ENCODE measurements at regions not wholly inside any gene's neighbourhood (a gene's known extent, or its start where the extent isn't known, plus 50 kb on each side); places are given as distances from the start of the nearest gene placed in this dataset.

- CTCF ChIA-PET: no interaction called here
- Histone ChIP-seq H2AFZ (replicated peaks; ENCODE audit: low read length, poor library complexity) (no peak overlapping the region), H4K5ac (ENCODE audit: low read depth, low read length) (no peak overlapping the region), H3K56ac (ENCODE audit: extremely low read depth, insufficient read depth, low read length) (no peak overlapping the region), H2BK120ac (ENCODE audit: low read depth, low read length) (no peak overlapping the region), H2BK20ac (ENCODE audit: low read depth, low read length) (no peak overlapping the region), H3K27me3 (ENCODE audit: control insufficient read depth, insufficient read depth, low read length) (no peaks in the 10 kb centered on the region), H3K18ac (ENCODE audit: low read depth, low read length) (no peak overlapping the region), H3K27ac (ENCODE audit: insufficient read depth, low read length) (no peak overlapping the region), H3K79me1 (ENCODE audit: low read depth in 1 of 2, low read length in 2 of 2) (no peaks in the 10 kb centered on the region), H4K91ac (ENCODE audit: insufficient read depth, low read depth, low read length) (no peak overlapping the region), H2BK15ac (ENCODE audit: low read depth, low read length) (no peak overlapping the region), H4K20me1 (ENCODE audit: insufficient read depth, low read length) (no peaks in the 10 kb centered on the region), H3K9me1 (ENCODE audit: insufficient read depth, low read length) (no peaks in the 10 kb centered on the region), H3K14ac (replicated peaks; ENCODE audit: low read depth, low read length) (no peak overlapping the region), H3K4ac (ENCODE audit: low read depth, low read length) (no peak overlapping the region), H3K9ac (ENCODE audit: low read depth, low read length) (no peak overlapping the region), H3K4me1 (ENCODE audit: control insufficient read depth, insufficient read depth, low read length) (no peaks in the 10 kb centered on the region), H3K4me2 (ENCODE audit: low read depth, low read length) (no peak overlapping the region), H3K36me3 (ENCODE audit: control insufficient read depth, insufficient read depth, low read length) (no peaks in the 10 kb centered on the region), H4K8ac (ENCODE audit: low read depth in 2 of 2, low read length in 2 of 2) (no peak overlapping the region), H2AK9ac (replicated peaks; ENCODE audit: low read depth, low read length, poor library complexity) (no peak overlapping the region), H2BK5ac (ENCODE audit: low read depth, low read length, poor library complexity, severe bottlenecking) (no peak overlapping the region), H3K9me3 (ENCODE audit: control insufficient read depth, insufficient read depth, low read length) (peaks cover 9% of the 10 kb centered on the region), H2AK5ac (ENCODE audit: low read depth, low read length) (no peak overlapping the region), H3K23ac (ENCODE audit: low read depth, low read length) (no peak overlapping the region), H3K4me3 (ENCODE audit: insufficient read depth, low read depth, low read length) (no peak overlapping the region)
- dilution Hi-C loops (cut with HindIII; ENCODE audit: low sequenced_read_pairs, unreplicated experiment) (no loop called here), in situ Hi-C loops (cut with MboI; ENCODE audit: low sequenced_read_pairs) (no loop called here), intact Hi-C loops (cut with micrococcal nuclease) (no loop called here)
- DNase-seq: no peak
- POLR2A ChIA-PET (ENCODE audit: unreplicated experiment): no interaction called here
- WGBS, 2 experiments (ENCODE audit: extremely low coverage in 2 of 2, insufficient read length in 1 of 2): no CpG with 5 or more reads among the region's 2 CpGs
- no peak for ATAC-seq (ENCODE audit: low read depth)
- no TSS peak for BruUV-seq (replicated peaks)
- TF ChIP-seq MXI1 (IDR thresholded peaks at IDR 0.05; ENCODE audit: borderline replicate concordance, low read depth, low read length) (no peak), POLR2A (IDR thresholded peaks at IDR 0.05; ENCODE audit: low read depth, low read length) (no peak)
These were observed 117.9 kb downstream of the C6orf118 start for GRCh38 chr6:165191461-165191860.

All from IMR-90 (cell line).